ENCODE measurements at regions not wholly inside any gene's neighbourhood (a gene's known extent, or its start where the extent isn't known, plus 50 kb on each side); places are given as distances from the start of the nearest gene placed in this dataset.

- 94% methylated on average over 2 of the region's 2 CpGs for WGBS, 2 donors
- no peak for DNase-seq
- H3K36me3 ChIP-seq, result no peaks in the 10 kb centered on the region
- no peak overlapping the region for H3K27ac ChIP-seq
- intact Hi-C loops (cut with DNase I), result no loop called here
- H3K4me3 ChIP-seq (replicated peaks in 1 of 3), result no peak overlapping the region
- TF ChIP-seq POLR2A (IDR thresholded peaks at IDR 0.05), result no peak
- TF ChIP-seq CTCF (IDR thresholded peaks at IDR 0.05), result no peak
- H3K4me1 ChIP-seq, result no peaks in the 10 kb centered on the region
- H3K27me3 ChIP-seq, result no peaks in the 10 kb centered on the region
- H3K9me3 ChIP-seq, result no peaks in the 10 kb centered on the region
These were observed 1554.9 kb downstream of the EFNB2 start for GRCh38 chr13:104980586-104980985.

DNA sequence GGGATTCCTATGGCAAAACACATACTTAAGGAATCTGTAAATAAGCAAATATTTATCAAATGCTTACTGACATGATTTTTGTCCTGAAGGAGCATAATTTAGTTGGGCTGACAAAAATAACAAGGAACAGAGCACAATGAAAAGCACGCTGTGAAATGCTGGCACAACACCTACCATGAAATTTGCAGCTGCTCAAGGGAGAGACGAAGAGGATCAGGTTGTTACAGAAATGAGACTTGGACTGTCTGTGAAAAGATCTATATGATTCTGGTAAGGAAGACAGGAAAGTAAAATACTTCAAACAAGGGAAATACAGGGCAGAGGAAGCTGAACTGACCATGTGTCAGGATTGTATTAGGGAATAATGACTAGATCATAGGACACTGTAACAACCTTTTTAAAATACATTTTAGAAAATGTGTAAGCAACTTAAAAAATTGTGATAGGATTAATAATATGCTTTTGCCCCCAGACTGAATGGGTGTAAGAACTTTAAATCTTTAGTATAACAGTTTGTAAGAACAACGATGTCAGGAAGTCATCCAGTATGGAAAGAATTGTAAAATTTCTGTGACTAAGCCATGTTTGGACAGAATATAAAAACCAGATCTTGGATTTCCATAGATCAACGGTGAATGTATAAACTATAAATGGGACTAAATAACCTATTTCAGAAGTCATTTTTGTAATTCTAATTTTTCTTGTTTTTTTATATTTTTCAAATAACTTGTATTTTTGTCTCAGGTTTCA, 1556.0 kb downstream of the EFNB2 start:
- DNase-seq, result no peak
- Histone ChIP-seq H3K27ac (no peak overlapping the region), H3K27me3 (no peaks in the 10 kb centered on the region), H3K4me3 (replicated peaks in 1 of 3) (no peak overlapping the region), H3K9me3 (no peaks in the 10 kb centered on the region), H3K36me3 (no peaks in the 10 kb centered on the region), H3K4me1 (no peaks in the 10 kb centered on the region)
- WGBS, 2 donors, result 71 to 77% methylated on average over 4 of the region's 4 CpGs
- intact Hi-C loops (cut with DNase I), result no loop called here
- TF ChIP-seq CTCF (IDR thresholded peaks at IDR 0.05) (no peak), POLR2A (IDR thresholded peaks at IDR 0.05) (no peak)

GRCh38 chr13:104976986-104977385, 1558.5 kb downstream of the EFNB2 start:
- 84 to 88% methylated on average over 2 of the region's 2 CpGs for WGBS, 2 donors
- Histone ChIP-seq H3K27me3 (no peaks in the 10 kb centered on the region), H3K27ac (no peak overlapping the region), H3K4me1 (no peaks in the 10 kb centered on the region), H3K36me3 (no peaks in the 10 kb centered on the region), H3K9me3 (no peaks in the 10 kb centered on the region), H3K4me3 (replicated peaks in 1 of 3) (no peak overlapping the region)
- TF ChIP-seq POLR2A (IDR thresholded peaks at IDR 0.05) (no peak), CTCF (IDR thresholded peaks at IDR 0.05) (no peak)
- DNase-seq, result no peak
- intact Hi-C loops (cut with DNase I), result no loop called here

GRCh38 chr13:104975272-104975671, 1560.2 kb downstream of the EFNB2 start:
- Histone ChIP-seq H3K27me3 (no peaks in the 10 kb centered on the region), H3K27ac (no peak overlapping the region), H3K9me3 (no peaks in the 10 kb centered on the region), H3K4me3 (replicated peaks in 1 of 3) (no peak overlapping the region), H3K4me1 (no peaks in the 10 kb centered on the region), H3K36me3 (no peaks in the 10 kb centered on the region)
- DNase-seq, result no peak
- WGBS, 2 donors, result 59 to 63% methylated on average over 4 of the region's 4 CpGs
- intact Hi-C loops (cut with DNase I), result no loop called here
- TF ChIP-seq CTCF (IDR thresholded peaks at IDR 0.05) (no peak), POLR2A (IDR thresholded peaks at IDR 0.05) (no peak)

DNA sequence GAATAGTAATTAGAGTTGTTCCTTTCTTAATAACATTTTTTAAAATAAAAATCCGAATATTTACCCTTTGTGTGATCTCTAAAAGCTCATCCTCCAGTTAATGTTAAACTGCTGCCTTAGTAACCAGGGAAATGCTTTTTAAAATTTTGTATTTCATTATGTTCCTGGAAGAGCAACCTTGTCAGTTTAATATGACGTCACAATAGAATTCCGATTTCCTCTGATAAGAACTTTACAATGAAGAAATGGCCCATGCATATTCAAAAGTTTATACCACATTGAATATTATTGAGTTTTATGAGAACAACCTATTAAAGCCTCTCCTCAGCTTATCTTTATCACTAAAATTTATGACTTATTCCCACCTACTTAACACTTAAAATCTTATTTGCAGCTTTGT, 1566.6 kb downstream of the EFNB2 start:
- Histone ChIP-seq H3K27me3 (no peaks in the 10 kb centered on the region), H3K27ac (no peak overlapping the region), H3K4me3 (replicated peaks in 1 of 3) (no peak overlapping the region), H3K4me1 (no peaks in the 10 kb centered on the region), H3K9me3 (no peaks in the 10 kb centered on the region), H3K36me3 (no peaks in the 10 kb centered on the region)
- TF ChIP-seq POLR2A (IDR thresholded peaks at IDR 0.05) (no peak), CTCF (IDR thresholded peaks at IDR 0.05) (no peak)
- WGBS, 2 donors, result 92 to 95% methylated on average over 3 of the region's 3 CpGs
- intact Hi-C loops (cut with DNase I), result no loop called here
- DNase-seq, result no peak

Measured in thyroid gland (tissue), 4 donors.